IPS-NIHi11 (cell line): ENCODE measurements at regions not wholly inside any gene's neighbourhood (a gene's known extent, or its start where the extent isn't known, plus 50 kb on each side); places are given as distances from the start of the nearest gene placed in this dataset.

Source experiments
- DNase-seq: peaks from one replicate; pipeline ENCODE4 v3.0.0; 2012; ENCODE audit warnings: mixed read lengths, low spot score

GRCh38 chr14:86712727-86713126 lies 1182.8 kb downstream of the FLRT2 start:
- DNase-seq: no peak

- no peak for DNase-seq
These were observed 1182.2 kb downstream of the FLRT2 start for GRCh38 chr14:86712176-86712575.

- no peak for DNase-seq
These were observed 1178.9 kb downstream of the FLRT2 start for GRCh38 chr14:86708846-86709339.

- no peak for DNase-seq
These were observed 1177.1 kb downstream of the FLRT2 start for GRCh38 chr14:86707071-86707470.

GRCh38 chr14:86683561-86683960 lies 1153.6 kb downstream of the FLRT2 start:
- no peak for DNase-seq

- peak; percentile 27 for DNase-seq
These were observed 1145.1 kb downstream of the FLRT2 start for GRCh38 chr14:86675059-86675458.

- no peak for DNase-seq
These were observed 1143.6 kb downstream of the FLRT2 start for GRCh38 chr14:86673523-86673969.

GRCh38 chr14:86672080-86672479 lies 1142.1 kb downstream of the FLRT2 start:
- DNase-seq: no peak

- DNase-seq: no peak
These were observed 1136.0 kb downstream of the FLRT2 start for GRCh38 chr14:86665975-86666374.

- no peak for DNase-seq
These were observed 1132.4 kb downstream of the FLRT2 start for GRCh38 chr14:86662334-86662733.

GRCh38 chr14:86654558-86655184 lies 1124.7 kb downstream of the FLRT2 start:
- peak; percentile 55 for DNase-seq

GRCh38 chr14:86652526-86652925 lies 1122.6 kb downstream of the FLRT2 start:
- no peak for DNase-seq

- DNase-seq: no peak
These were observed 1117.0 kb downstream of the FLRT2 start for GRCh38 chr14:86646696-86647690.

- DNase-seq: no peak
These were observed 1116.2 kb downstream of the FLRT2 start for GRCh38 chr14:86646125-86646524.

GRCh38 chr14:86641310-86641709 lies 1111.4 kb downstream of the FLRT2 start:
- DNase-seq: no peak

GRCh38 chr14:86640288-86640687 lies 1110.3 kb downstream of the FLRT2 start:
- no peak for DNase-seq

GRCh38 chr14:86639666-86640065 lies 1109.7 kb downstream of the FLRT2 start:
- DNase-seq: no peak

- no peak for DNase-seq
These were observed 1109.2 kb downstream of the FLRT2 start for GRCh38 chr14:86639146-86639545.

- no peak for DNase-seq
These were observed 1097.1 kb downstream of the FLRT2 start for GRCh38 chr14:86627080-86627479.

- no peak for DNase-seq
These were observed 1096.6 kb downstream of the FLRT2 start for GRCh38 chr14:86626530-86626929.

GRCh38 chr14:86625637-86626036 lies 1095.7 kb downstream of the FLRT2 start:
- DNase-seq: no peak

GRCh38 chr14:86619726-86620125 lies 1089.8 kb downstream of the FLRT2 start:
- no peak for DNase-seq

GRCh38 chr14:86613786-86614185 lies 1083.8 kb downstream of the FLRT2 start:
- DNase-seq: no peak
